DMS 273 (cell line): ENCODE measurements at regions not wholly inside any gene's neighbourhood (a gene's known extent, or its start where the extent isn't known, plus 50 kb on each side); places are given as distances from the start of the nearest gene placed in this dataset.
"Not testable (repeated sequence)": the region's sequence is repeated elsewhere in the genome, so short reads cannot be mapped to it uniquely, and the experiment has no call there.

Experiments used
- DNase-seq: peaks from one replicate; lab custom pipeline; 2025; ENCODE audit not compliant: unreplicated experiment; lab: John Stamatoyannopoulos, UW

GRCh38 chr2:226115832-226116200 lies 683.8 kb downstream of the IRS1 start:
- no peak for DNase-seq

- DNase-seq = no peak
Observed at GRCh38 chr2:226115102-226115831, 684.4 kb downstream of the IRS1 start.

- DNase-seq = no peak
Observed at GRCh38 chr2:226114436-226114835, 685.2 kb downstream of the IRS1 start.

GRCh38 chr2:226098861-226099745 lies 699.6 kb downstream of the NYAP2 start:
- peak; percentile 24 for DNase-seq

- no peak for DNase-seq
Observed at GRCh38 chr2:226095058-226095457, 695.5 kb downstream of the NYAP2 start.

GRCh38 chr2:226093364-226093763 lies 693.9 kb downstream of the NYAP2 start:
- no peak for DNase-seq

- no peak for DNase-seq
Observed at GRCh38 chr2:226088366-226088674, 688.8 kb downstream of the NYAP2 start.

GRCh38 chr2:226087505-226088365 lies 688.2 kb downstream of the NYAP2 start:
- no peak for DNase-seq

- DNase-seq = no peak
Observed at GRCh38 chr2:226087051-226087450, 687.5 kb downstream of the NYAP2 start.

GRCh38 chr2:226086190-226086589 lies 686.7 kb downstream of the NYAP2 start:
- DNase-seq = no peak

GRCh38 chr2:226085425-226085824 lies 685.9 kb downstream of the NYAP2 start:
- not testable (repeated sequence) for DNase-seq

GRCh38 chr2:226080334-226080733 lies 680.8 kb downstream of the NYAP2 start:
- no peak for DNase-seq

GRCh38 chr2:226079671-226080181 lies 680.2 kb downstream of the NYAP2 start:
- no peak for DNase-seq

GRCh38 chr2:226079196-226079595 lies 679.7 kb downstream of the NYAP2 start:
- no peak for DNase-seq

- DNase-seq = no peak
Observed at GRCh38 chr2:226078666-226079065, 679.2 kb downstream of the NYAP2 start.

GRCh38 chr2:226077841-226078240 lies 678.3 kb downstream of the NYAP2 start:
- DNase-seq = no peak

- no peak for DNase-seq
Observed at GRCh38 chr2:226077031-226077430, 677.5 kb downstream of the NYAP2 start.

- no peak for DNase-seq
Observed at GRCh38 chr2:226076529-226076928, 677.0 kb downstream of the NYAP2 start.

GRCh38 chr2:226074391-226074790 lies 674.9 kb downstream of the NYAP2 start:
- no peak for DNase-seq

GRCh38 chr2:226073496-226074160 lies 674.1 kb downstream of the NYAP2 start:
- DNase-seq = no peak

GRCh38 chr2:226066873-226067272 lies 667.4 kb downstream of the NYAP2 start:
- DNase-seq = no peak
